ENCODE measurements at regions not wholly inside any gene's neighbourhood (a gene's known extent, or its start where the extent isn't known, plus 50 kb on each side); places are given as distances from the start of the nearest gene placed in this dataset.

- Histone ChIP-seq H2BK120ac (replicated peaks; ENCODE audit: low read depth, low read length) (no peak overlapping the region), H3K79me2 (ENCODE audit: control insufficient read depth in 1 of 2, insufficient read depth in 2 of 2, low read length in 2 of 2) (no peaks in the 10 kb centered on the region), H3K4me2 (ENCODE audit: insufficient read depth in 1 of 2, low read depth in 2 of 2, low read length in 2 of 2) (no peak overlapping the region), H4K91ac (replicated peaks; ENCODE audit: insufficient read length, low read length) (no peak overlapping the region), H2BK20ac (ENCODE audit: low read length) (no peak overlapping the region), H3K79me1 (ENCODE audit: low read depth, low read length) (no peaks in the 10 kb centered on the region), H2AK5ac (ENCODE audit: low read depth, low read length) (no peak overlapping the region), H3K27me3 (replicated peaks in 1 of 4; ENCODE audit: control insufficient read depth in 3 of 4, extremely low read depth in 1 of 4, insufficient read depth in 3 of 4, low read length in 3 of 4) (peaks cover 0 to 5% (median 0%) of the 10 kb centered on the region in 4 experiments; a peak in 2 of 7 replicates), H3K27ac (ENCODE audit: low read depth, low read length) (no peak overlapping the region), H3K14ac (ENCODE audit: insufficient read length) (no peak overlapping the region), H3K4me3 (ENCODE audit: extremely low read depth in 1 of 4, insufficient read depth in 2 of 4, low read depth in 3 of 4, low read length in 4 of 4) (no peak overlapping the region), H4K8ac (ENCODE audit: extremely low read depth, insufficient read depth, low read length) (no peak overlapping the region), H4K20me1 (replicated peaks in 1 of 2; ENCODE audit: control insufficient read depth in 1 of 2, insufficient read depth in 2 of 2, low read length in 2 of 2) (no peaks in the 10 kb centered on the region), H3K9ac (replicated peaks in 1 of 4; ENCODE audit: extremely low read depth in 1 of 4, low read depth in 3 of 4, low read length in 3 of 4) (no peak overlapping the region), H3K23me2 (ENCODE audit: low read depth, low read length) (no peaks in the 10 kb centered on the region), H2BK15ac (ENCODE audit: low read length) (no peak overlapping the region), H4K5ac (ENCODE audit: insufficient read length, low read depth, low read length) (no peak overlapping the region), H3K56ac (replicated peaks; ENCODE audit: insufficient read length, low read depth, low read length) (no peak overlapping the region), H3K9me3 (ENCODE audit: insufficient read depth in 2 of 2, low read depth in 1 of 2, low read length in 1 of 2) (no peaks in the 10 kb centered on the region), H2AFZ (ENCODE audit: low read length) (no peak overlapping the region), H3K36me3 (ENCODE audit: control insufficient read depth in 2 of 4, insufficient read depth in 4 of 4, low read length in 3 of 4) (no peaks in the 10 kb centered on the region), H3K4ac (replicated peaks; ENCODE audit: insufficient read length, low read depth, low read length) (no peak overlapping the region), H2BK5ac (ENCODE audit: low read depth, low read length) (no peak overlapping the region), H3K4me1 (replicated peaks in 1 of 4; ENCODE audit: control insufficient read depth in 3 of 4, insufficient read depth in 4 of 4, low read length in 3 of 4) (peaks cover 0 to 11% (median 8%) of the 10 kb centered on the region in 4 experiments; a peak in 5 of 7 replicates), H3K18ac (ENCODE audit: extremely low read depth, low read length) (no peak overlapping the region), H2BK12ac (ENCODE audit: low read depth, low read length) (no peak overlapping the region), H3K23ac (ENCODE audit: insufficient read length) (no peak overlapping the region)
- ChIA-PET POLR2A (ENCODE audit: partially characterized antibody) (no interaction called here), CTCF (ENCODE audit: partially characterized antibody) (no interaction called here)
- FAIRE-seq, result no peak
- 92% methylated on average over 5 of the region's 5 CpGs; no CpG with 5 or more reads in 1 of the 2 experiments for WGBS, 2 experiments (ENCODE audit: extremely low coverage in 1 of 2, insufficient coverage in 1 of 2, insufficient read length in 1 of 2, insufficient replicate concordance in 2 of 2, low coverage in 1 of 2, low lambda C conversion rate in 2 of 2, missing lambda C conversion rate in 1 of 2)
- TF ChIP-seq CTBP2 (IDR thresholded peaks at IDR 0.05; ENCODE audit: borderline replicate concordance, insufficient read depth, insufficient read length, low read length) (no peak), POU5F1 (IDR thresholded peaks at IDR 0.05; ENCODE audit: low read depth, low read length) (no peak), EGR1 (IDR thresholded peaks at IDR 0.05; ENCODE audit: borderline replicate concordance, low read depth, low read length) (no peak), CBX5 (IDR thresholded peaks at IDR 0.05; ENCODE audit: low read depth, low read length) (no peak), GTF2F1 (IDR thresholded peaks at IDR 0.05; ENCODE audit: borderline replicate concordance, low read depth, low read length) (no peak), KDM1A (IDR thresholded peaks at IDR 0.05; ENCODE audit: borderline replicate concordance, low read length) (no peak), SP2 (IDR thresholded peaks at IDR 0.05; ENCODE audit: low read length) (no peak)
- no peak for DNase-seq (ENCODE audit: low read depth in 1 of 2, low spot score in 2 of 2)
These were observed 397.6 kb upstream of the LRATD1 start for GRCh38 chr2:14234911-14235310.

All from H1 (cell line).